Ascending aorta (tissue), 2 donors: ENCODE measurements at regions not wholly inside any gene's neighbourhood (a gene's known extent, or its start where the extent isn't known, plus 50 kb on each side); places are given as distances from the start of the nearest gene placed in this dataset.
"Not testable (repeated sequence)": the region's sequence is repeated elsewhere in the genome, so short reads cannot be mapped to it uniquely, and the experiment has no call there.

Experiments
- DNase-seq, 2 donors: peaks; one replicate each; pipeline ENCODE4 v3.0.0-alpha.2; 2019; ENCODE audit warnings: low spot score in 2 of 2
- H3K27ac ChIP-seq, 2 donors: fragments of 200-600 bp; sonication (generic); one replicate each; pipeline ENCODE4 v1.5.1; 2016 to 2017; ENCODE audit warnings: mild to moderate bottlenecking in 1 of 2
- H3K27me3 ChIP-seq: fragments of 200-600 bp; sonication (generic); one replicate; pipeline ENCODE4 v1.5.1; 2017
- H3K36me3 ChIP-seq, 2 donors: fragments of 200-600 bp; sonication (generic); one replicate each; pipeline ENCODE4 v1.5.1; 2016
- H3K4me1 ChIP-seq, 2 donors: fragments of 200-600 bp; sonication (generic); one replicate each; pipeline ENCODE4 v1.5.1; 2016 to 2017; ENCODE audit warnings: mild to moderate bottlenecking in 1 of 2
- H3K4me3 ChIP-seq, 2 donors: fragments of 200-600 bp; sonication (generic); one replicate each; pipeline ENCODE4 v1.5.1; 2016 to 2017; ENCODE audit warnings: mild to moderate bottlenecking in 1 of 2
- H3K9me3 ChIP-seq, 2 donors: fragments of 200-600 bp; sonication (generic); one replicate each; pipeline ENCODE4 v1.5.1; 2016
- CTCF ChIP-seq, 3 experiments: fragments of 200-600 bp in 2 of 3; fragments of 450-650 bp in 1 of 3; sonication (generic) in 2 of 3; IDR thresholded peaks; one replicate each; pipeline ENCODE4 v1.5.1; 2016 to 2019; ENCODE audit warnings: antibody characterized with exemption in 3 of 3, mild to moderate bottlenecking in 1 of 3, moderate library complexity in 1 of 3
- intact Hi-C: fragments of 100-400 bp; cut with DNase I; formaldehyde crosslinking; loops from one replicate; pipeline ENCODE4 v1.15.1; 2023

- intact Hi-C loops: no loop called here
- Histone ChIP-seq H3K9me3 (peaks cover 0 to 4% of the 10 kb centered on the region in 2 donors), H3K4me3 (no peak overlapping the region), H3K27me3 (no peaks in the 10 kb centered on the region), H3K4me1 (no peaks in the 10 kb centered on the region), H3K36me3 (no peaks in the 10 kb centered on the region), H3K27ac (no peak overlapping the region)
- DNase-seq: no peak
- TF ChIP-seq CTCF (IDR thresholded peaks at IDR 0.05): no peak
Measured at GRCh38 chr1:14270821-14271220, 327.7 kb upstream of the KAZN start.

- no peak for TF ChIP-seq CTCF (IDR thresholded peaks at IDR 0.05)
- Histone ChIP-seq H3K27me3 (no peaks in the 10 kb centered on the region), H3K36me3 (no peaks in the 10 kb centered on the region), H3K9me3 (peaks cover 0 to 4% of the 10 kb centered on the region in 2 donors), H3K27ac (no peak overlapping the region), H3K4me1 (no peaks in the 10 kb centered on the region), H3K4me3 (no peak overlapping the region)
- no peak for DNase-seq
- intact Hi-C loops: no loop called here
Measured at GRCh38 chr1:14273811-14274210, 324.7 kb upstream of the KAZN start.

- H3K27ac ChIP-seq, H3K36me3 ChIP-seq, H3K9me3 ChIP-seq, H3K4me3 ChIP-seq, H3K4me1 ChIP-seq, intact Hi-C loops, DNase-seq, H3K27me3 ChIP-seq: not testable (repeated sequence)
Measured at GRCh38 chr1:14279891-14280290, 318.6 kb upstream of the KAZN start.

- Histone ChIP-seq H3K9me3 (no peaks in the 10 kb centered on the region), H3K4me3 (no peak overlapping the region), H3K27ac (no peak overlapping the region), H3K4me1 (no peaks in the 10 kb centered on the region), H3K27me3 (no peaks in the 10 kb centered on the region), H3K36me3 (no peaks in the 10 kb centered on the region)
- intact Hi-C loops: no loop called here
- TF ChIP-seq CTCF (IDR thresholded peaks at IDR 0.05): no peak
- DNase-seq: no peak
Measured at GRCh38 chr1:14280909-14281308, 317.6 kb upstream of the KAZN start.

- DNase-seq: no peak
- no peaks in the 10 kb centered on the region for H3K4me1 ChIP-seq
- intact Hi-C loops: no loop called here
Measured at GRCh38 chr1:14281412-14281811, 317.1 kb upstream of the KAZN start.

GRCh38 chr1:14282707-14283106, 315.8 kb upstream of the KAZN start:
- Histone ChIP-seq H3K27ac (no peak overlapping the region), H3K9me3 (no peaks in the 10 kb centered on the region), H3K4me3 (no peak overlapping the region), H3K36me3 (no peaks in the 10 kb centered on the region), H3K27me3 (no peaks in the 10 kb centered on the region), H3K4me1 (no peaks in the 10 kb centered on the region)
- no peak for TF ChIP-seq CTCF (IDR thresholded peaks at IDR 0.05)
- no peak for DNase-seq
- intact Hi-C loops: no loop called here

More at GRCh38 chr1:14281412-14281811, 317.1 kb upstream of the KAZN start:
- H3K4me3 ChIP-seq: no peak overlapping the region
- no peaks in the 10 kb centered on the region for H3K27me3 ChIP-seq
- H3K9me3 ChIP-seq: no peaks in the 10 kb centered on the region
- no peak overlapping the region for H3K27ac ChIP-seq
- no peak for TF ChIP-seq CTCF (IDR thresholded peaks at IDR 0.05)
- H3K36me3 ChIP-seq: no peaks in the 10 kb centered on the region
